ENCODE measurements at regions not wholly inside any gene's neighbourhood (a gene's known extent, or its start where the extent isn't known, plus 50 kb on each side); places are given as distances from the start of the nearest gene placed in this dataset.

DNA sequence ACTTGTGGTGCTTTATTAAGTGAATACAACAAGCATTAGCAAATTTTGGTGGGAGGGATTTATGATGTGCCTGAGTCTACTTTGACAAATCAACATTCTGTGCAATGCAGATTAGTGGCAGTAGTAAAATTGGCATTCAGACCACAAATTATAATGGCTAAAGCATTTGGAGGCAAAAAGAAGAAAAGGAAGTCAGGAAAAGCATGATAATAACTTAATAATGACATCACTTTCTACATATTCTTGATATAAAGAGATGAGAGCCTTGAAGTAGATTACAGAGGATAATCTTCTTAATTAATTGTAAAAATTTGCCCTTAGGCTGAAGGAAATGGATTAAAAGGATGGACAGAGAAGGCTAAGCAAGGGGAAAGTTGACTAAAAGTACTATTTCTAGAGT, 126.0 kb downstream of the SLC6A15 start:
- TF ChIP-seq CTCF (IDR thresholded peaks at IDR 0.05; ENCODE audit: insufficient read depth, low read depth, low read length) = no peak
- no peak for TF ChIP-seq EZH2 (IDR thresholded peaks at IDR 0.05; ENCODE audit: insufficient read depth, low read length)

Measured in astrocyte (in vitro differentiated cells and primary cell).